ENCODE measurements at regions not wholly inside any gene's neighbourhood (a gene's known extent, or its start where the extent isn't known, plus 50 kb on each side); places are given as distances from the start of the nearest gene placed in this dataset.

GRCh38 chr10:78861529-78862327, 207.0 kb upstream of the ZMIZ1 start:
- Histone ChIP-seq H3K4me3 (no peak overlapping the region), H3K36me3 (no peaks in the 10 kb centered on the region), H3K27me3 (no peaks in the 10 kb centered on the region), H3K27ac (no peak overlapping the region), H3K9me3 (no peaks in the 10 kb centered on the region), H3K4me1 (peaks cover 7% of the 10 kb centered on the region)
- DNase-seq (ENCODE audit: low spot score in 2 of 2) = no peak
- TF ChIP-seq POLR2AphosphoS5 (IDR thresholded peaks at IDR 0.05) (no peak), EP300 (IDR thresholded peaks at IDR 0.05) (no peak), CTCF (IDR thresholded peaks at IDR 0.05) (no peak), POLR2A (IDR thresholded peaks at IDR 0.05) (no peak)
- 73% methylated on average over 5 of the region's 5 CpGs for WGBS

- Histone ChIP-seq H3K36me3 (no peaks in the 10 kb centered on the region), H3K9me3 (no peaks in the 10 kb centered on the region), H3K4me3 (no peak overlapping the region), H3K4me1 (peaks cover 7% of the 10 kb centered on the region), H3K27ac (no peak overlapping the region), H3K27me3 (no peaks in the 10 kb centered on the region)
- 61% methylated on average over 4 of the region's 4 CpGs for WGBS
- no peak for DNase-seq (ENCODE audit: low spot score in 2 of 2)
- TF ChIP-seq POLR2A (IDR thresholded peaks at IDR 0.05) (no peak), CTCF (IDR thresholded peaks at IDR 0.05) (no peak), POLR2AphosphoS5 (IDR thresholded peaks at IDR 0.05) (no peak), EP300 (IDR thresholded peaks at IDR 0.05) (no peak)
Measured at GRCh38 chr10:78862328-78862640, 206.5 kb upstream of the ZMIZ1 start.

DNA sequence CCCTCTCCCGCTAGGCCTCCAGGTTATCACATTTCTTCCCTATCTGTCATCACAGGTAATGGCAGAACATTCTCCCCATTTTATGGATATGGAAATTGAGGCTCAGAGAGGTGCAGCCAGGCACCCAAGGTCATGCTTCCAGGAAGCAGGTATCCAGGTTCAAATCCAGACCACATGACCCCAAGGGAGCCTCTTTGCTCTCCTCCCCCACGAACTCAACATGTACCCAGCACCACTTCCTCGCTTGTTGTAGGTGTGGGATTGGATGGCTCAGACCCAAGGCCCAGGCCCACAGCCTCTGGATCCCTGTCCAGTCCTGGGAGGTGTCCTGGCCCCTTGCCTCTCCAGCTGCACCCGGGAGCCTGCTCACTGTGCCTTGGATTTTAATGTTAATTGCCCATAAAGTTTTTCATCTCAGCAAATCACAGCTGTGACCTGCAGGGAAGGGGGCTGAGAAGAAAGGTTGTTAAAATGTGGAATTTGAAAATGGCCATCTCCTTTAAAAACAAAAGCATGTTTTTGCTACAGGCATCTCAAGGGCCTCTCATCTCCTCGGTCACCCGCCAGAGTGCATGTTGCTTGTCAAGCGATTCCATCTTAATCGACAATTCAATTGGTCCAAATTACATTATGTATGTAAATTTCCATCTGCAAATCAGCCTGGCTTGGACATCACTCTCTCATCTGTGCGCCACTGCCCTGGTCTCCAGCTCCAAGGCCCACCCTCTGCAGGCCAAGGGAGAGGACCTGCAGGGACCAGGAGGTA, 205.4 kb upstream of the ZMIZ1 start:
- Histone ChIP-seq H3K4me1 (peaks cover 7% of the 10 kb centered on the region), H3K36me3 (no peaks in the 10 kb centered on the region), H3K27me3 (no peaks in the 10 kb centered on the region), H3K4me3 (no peak overlapping the region), H3K27ac (no peak overlapping the region), H3K9me3 (no peaks in the 10 kb centered on the region)
- DNase-seq (ENCODE audit: low spot score in 2 of 2) = no peak
- WGBS = 92% methylated on average over 9 of the region's 9 CpGs
- TF ChIP-seq CTCF (IDR thresholded peaks at IDR 0.05) (no peak), POLR2AphosphoS5 (IDR thresholded peaks at IDR 0.05) (no peak), POLR2A (IDR thresholded peaks at IDR 0.05) (no peak), EP300 (IDR thresholded peaks at IDR 0.05) (no peak)

- Histone ChIP-seq H3K27me3 (no peaks in the 10 kb centered on the region), H3K36me3 (no peaks in the 10 kb centered on the region), H3K4me1 (peaks cover 7% of the 10 kb centered on the region), H3K4me3 (no peak overlapping the region), H3K9me3 (no peaks in the 10 kb centered on the region), H3K27ac (no peak overlapping the region)
- no peak for DNase-seq (ENCODE audit: low spot score in 2 of 2)
- TF ChIP-seq POLR2AphosphoS5 (IDR thresholded peaks at IDR 0.05) (no peak), CTCF (IDR thresholded peaks at IDR 0.05) (no peak), POLR2A (IDR thresholded peaks at IDR 0.05) (no peak), EP300 (IDR thresholded peaks at IDR 0.05) (no peak)
- 94% methylated on average over 1 of the region's 1 CpG for WGBS
Measured at GRCh38 chr10:78863906-78864239, 204.9 kb upstream of the ZMIZ1 start.

- H3K4me3 ChIP-seq = no peak overlapping the region
- whole genome bisulfite sequencing = 88% methylated on average over 14 of the region's 14 CpGs
- peaks cover 7% of the 10 kb centered on the region for H3K4me1 ChIP-seq
- H3K27me3 ChIP-seq = no peaks in the 10 kb centered on the region
- H3K36me3 ChIP-seq = no peaks in the 10 kb centered on the region
- TF ChIP-seq POLR2A (IDR thresholded peaks at IDR 0.05) (no peak), POLR2AphosphoS5 (IDR thresholded peaks at IDR 0.05) (no peak), CTCF (IDR thresholded peaks at IDR 0.05) (no peak), EP300 (IDR thresholded peaks at IDR 0.05) (no peak)
- no peak overlapping the region for H3K27ac ChIP-seq
- no peak for DNase-seq (ENCODE audit: low spot score in 2 of 2)
- no peaks in the 10 kb centered on the region for H3K9me3 ChIP-seq
Measured at GRCh38 chr10:78864761-78865537, 203.8 kb upstream of the ZMIZ1 start.

All from suprapubic skin (tissue), 4 donors.